C4-2B (cell line): ENCODE measurements at regions not wholly inside any gene's neighbourhood (a gene's known extent, or its start where the extent isn't known, plus 50 kb on each side); places are given as distances from the start of the nearest gene placed in this dataset.

Experiments
- H3K27ac ChIP-seq: fragments of 450-650 bp; 2 replicates; pipeline ENCODE4 v1.5.1; 2017
- ZFX ChIP-seq: fragments of 450-650 bp; IDR thresholded peaks from 2 replicates; pipeline ENCODE4 v1.6.1; 2017
- TF ChIP-seq, protein P1 (sequence below): fragments of 450-650 bp; conservative IDR thresholded peaks from 2 replicates; pipeline ENCODE4 v1.5.1; 2017; ENCODE audit warnings: mild to moderate bottlenecking

DNA sequence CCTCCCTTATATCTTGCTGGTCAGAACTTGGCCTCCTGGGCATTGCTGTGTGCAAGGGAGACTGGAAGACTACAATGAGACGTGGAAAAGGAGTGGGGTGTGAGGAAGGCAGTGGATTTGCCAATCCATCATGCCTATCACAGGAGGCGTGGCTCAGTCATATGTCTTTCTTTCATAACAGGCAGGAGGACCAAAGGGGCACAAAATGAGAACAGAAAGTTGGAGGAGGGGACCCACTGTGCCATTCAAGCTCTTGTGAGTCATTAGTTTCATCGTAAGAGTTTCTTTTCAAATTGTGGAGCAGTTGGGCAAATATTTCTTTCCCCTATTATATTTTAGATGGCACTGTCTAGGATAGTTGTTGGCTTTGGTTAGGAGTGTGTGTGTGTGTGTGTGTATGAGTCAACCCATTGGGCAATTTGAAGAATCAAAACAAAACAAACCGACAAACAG lies 471.5 kb downstream of the TSHZ3 start:
- H3K27ac ChIP-seq: no peak overlapping the region
- TF ChIP-seq ZFX: no peak
- TF ChIP-seq, protein P1, sequence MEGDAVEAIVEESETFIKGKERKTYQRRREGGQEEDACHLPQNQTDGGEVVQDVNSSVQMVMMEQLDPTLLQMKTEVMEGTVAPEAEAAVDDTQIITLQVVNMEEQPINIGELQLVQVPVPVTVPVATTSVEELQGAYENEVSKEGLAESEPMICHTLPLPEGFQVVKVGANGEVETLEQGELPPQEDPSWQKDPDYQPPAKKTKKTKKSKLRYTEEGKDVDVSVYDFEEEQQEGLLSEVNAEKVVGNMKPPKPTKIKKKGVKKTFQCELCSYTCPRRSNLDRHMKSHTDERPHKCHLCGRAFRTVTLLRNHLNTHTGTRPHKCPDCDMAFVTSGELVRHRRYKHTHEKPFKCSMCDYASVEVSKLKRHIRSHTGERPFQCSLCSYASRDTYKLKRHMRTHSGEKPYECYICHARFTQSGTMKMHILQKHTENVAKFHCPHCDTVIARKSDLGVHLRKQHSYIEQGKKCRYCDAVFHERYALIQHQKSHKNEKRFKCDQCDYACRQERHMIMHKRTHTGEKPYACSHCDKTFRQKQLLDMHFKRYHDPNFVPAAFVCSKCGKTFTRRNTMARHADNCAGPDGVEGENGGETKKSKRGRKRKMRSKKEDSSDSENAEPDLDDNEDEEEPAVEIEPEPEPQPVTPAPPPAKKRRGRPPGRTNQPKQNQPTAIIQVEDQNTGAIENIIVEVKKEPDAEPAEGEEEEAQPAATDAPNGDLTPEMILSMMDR: no peak

DNA sequence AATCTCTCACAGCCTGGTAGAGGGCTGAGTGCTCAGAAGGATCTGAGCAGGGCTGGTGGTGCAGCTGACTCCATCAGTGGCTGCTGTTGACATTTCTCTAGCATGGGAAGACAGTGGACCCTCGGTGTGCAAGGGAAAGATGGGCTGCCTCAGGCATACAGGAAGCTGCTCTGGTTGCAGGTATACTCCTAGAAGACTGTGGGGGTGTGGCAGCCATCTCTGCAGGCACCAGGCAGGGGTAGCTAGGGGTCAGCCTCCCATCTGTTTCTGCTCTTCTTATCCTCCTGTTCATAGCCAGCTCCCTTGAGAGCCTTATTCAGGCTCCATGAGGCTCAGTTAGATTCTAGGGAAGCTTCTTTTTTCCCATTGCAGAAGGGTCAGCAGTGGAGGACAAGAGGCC lies 475.5 kb downstream of the TSHZ3 start:
- H3K27ac ChIP-seq: no peak overlapping the region

DNA sequence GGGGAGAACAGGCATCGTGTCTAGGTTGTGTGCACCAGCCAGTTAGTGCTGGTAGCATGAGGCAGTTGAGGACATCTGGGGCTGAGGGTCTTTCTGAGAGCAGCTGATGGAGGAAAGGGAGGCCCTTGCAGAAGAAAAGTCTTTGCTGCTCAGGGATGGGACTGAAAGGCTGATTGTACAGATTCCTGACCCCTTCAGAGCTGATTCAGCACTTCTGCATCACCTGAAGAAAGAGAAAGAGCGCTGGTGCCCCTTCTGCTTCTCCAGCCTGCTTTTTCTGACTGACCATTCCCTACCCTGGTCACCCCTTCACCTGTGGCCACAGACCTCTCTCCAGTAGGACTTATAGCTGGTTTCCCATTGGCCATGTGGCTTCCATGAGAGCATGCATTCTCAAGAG lies 476.2 kb downstream of the TSHZ3 start:
- H3K27ac ChIP-seq: no peak overlapping the region
- TF ChIP-seq ZFX: no peak
- TF ChIP-seq, protein P1: no peak

More for the DNA sequence above, 475.5 kb downstream of the TSHZ3 start:
- TF ChIP-seq, protein P1: no peak
- no peak for TF ChIP-seq ZFX

GRCh38 chr19:30871979-30872378 lies 477.3 kb downstream of the TSHZ3 start:
- TF ChIP-seq ZFX: no peak
- TF ChIP-seq, protein P1: no peak
- H3K27ac ChIP-seq: no peak overlapping the region

- no peak overlapping the region for H3K27ac ChIP-seq
- no peak for TF ChIP-seq ZFX
Measured at GRCh38 chr19:30870876-30871275, 478.4 kb downstream of the TSHZ3 start.

GRCh38 chr19:30865511-30865910 lies 483.7 kb downstream of the TSHZ3 start:
- no peak overlapping the region for H3K27ac ChIP-seq
- no peak for TF ChIP-seq ZFX
- TF ChIP-seq, protein P1: no peak

DNA sequence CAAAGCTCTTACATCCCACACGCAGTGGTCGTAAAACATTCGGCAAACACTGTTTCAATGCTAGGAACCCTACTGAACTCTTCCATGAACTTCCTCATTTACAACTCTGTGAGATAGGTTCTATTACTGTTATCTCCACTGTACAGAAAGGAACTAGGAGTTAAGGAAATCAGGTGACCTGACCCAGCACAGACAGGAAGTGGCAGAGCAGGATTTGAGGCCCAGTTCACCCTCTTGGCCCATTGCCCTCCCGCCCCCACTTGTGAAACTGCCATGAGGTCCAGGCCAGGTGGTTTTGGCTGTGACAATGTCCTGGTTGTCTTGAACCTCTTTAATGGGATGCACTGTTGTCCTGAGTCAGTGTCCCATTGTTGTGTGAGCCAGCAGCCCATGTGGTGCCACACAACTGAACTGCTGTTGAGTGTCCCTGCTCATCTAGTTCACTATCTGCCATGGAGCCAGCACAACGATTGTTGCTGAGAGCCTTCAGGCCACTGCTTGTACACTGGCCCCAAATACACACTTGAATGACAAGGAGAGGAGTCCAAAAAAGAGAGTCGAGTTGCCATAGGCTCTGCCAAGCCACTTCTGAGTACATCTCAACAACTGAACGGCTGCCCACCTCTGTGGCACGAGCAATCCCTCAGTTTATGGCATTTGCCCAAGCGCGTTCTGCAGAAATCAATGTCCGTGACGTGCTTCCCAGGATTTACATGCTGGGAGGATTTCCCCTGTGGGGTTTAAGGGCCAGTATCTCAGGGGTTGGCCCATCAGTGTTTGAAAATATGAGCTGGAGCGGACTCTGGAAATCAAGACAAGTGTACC lies 484.6 kb downstream of the TSHZ3 start:
- TF ChIP-seq ZFX: no peak
- TF ChIP-seq, protein P1: no peak
- H3K27ac ChIP-seq: no peak overlapping the region

- H3K27ac ChIP-seq: no peak overlapping the region
- TF ChIP-seq, protein P1: no peak
- TF ChIP-seq ZFX: no peak
Measured at GRCh38 chr19:30862876-30863275, 486.4 kb downstream of the TSHZ3 start.
